ENCODE measurements at regions not wholly inside any gene's neighbourhood (a gene's known extent, or its start where the extent isn't known, plus 50 kb on each side); places are given as distances from the start of the nearest gene placed in this dataset.
A peak's percentile ranks its signal among the peaks of the same experiment; 100 is the strongest.

- DNase-seq = no peak
Measured at GRCh38 chr10:62453274-62453673, 79.1 kb downstream of the ZNF365 start.

GRCh38 chr10:62454687-62455397, 80.7 kb downstream of the ZNF365 start:
- no peak for DNase-seq

- no peak for DNase-seq
Measured at GRCh38 chr10:62456611-62457101, 82.5 kb downstream of the ZNF365 start.

GRCh38 chr10:62457196-62457595, 83.0 kb downstream of the ZNF365 start:
- DNase-seq = no peak

GRCh38 chr10:62457598-62457997, 83.4 kb downstream of the ZNF365 start:
- no peak for DNase-seq

GRCh38 chr10:62459072-62459471, 84.9 kb downstream of the ZNF365 start:
- DNase-seq = no peak

- no peak for DNase-seq
Measured at GRCh38 chr10:62459500-62459899, 85.3 kb downstream of the ZNF365 start.

- no peak for DNase-seq
Measured at GRCh38 chr10:62460393-62460792, 86.2 kb downstream of the ZNF365 start.

- DNase-seq = no peak
Measured at GRCh38 chr10:62461120-62461519, 87.0 kb downstream of the ZNF365 start.

GRCh38 chr10:62462461-62462860, 88.3 kb downstream of the ZNF365 start:
- no peak for DNase-seq

- DNase-seq = peak; percentile 23
Measured at GRCh38 chr10:62463364-62463763, 89.2 kb downstream of the ZNF365 start.

GRCh38 chr10:62464308-62464707, 90.1 kb downstream of the ZNF365 start:
- no peak for DNase-seq

- DNase-seq = no peak
Measured at GRCh38 chr10:62466590-62466989, 92.4 kb downstream of the ZNF365 start.

GRCh38 chr10:62467527-62467926, 93.4 kb downstream of the ZNF365 start:
- DNase-seq = no peak

- no peak for DNase-seq
Measured at GRCh38 chr10:62471711-62472110, 97.5 kb downstream of the ZNF365 start.

GRCh38 chr10:62473241-62473640, 99.1 kb downstream of the ZNF365 start:
- no peak for DNase-seq

- DNase-seq = no peak
Measured at GRCh38 chr10:62475551-62475950, 101.4 kb downstream of the ZNF365 start.

- DNase-seq = no peak
Measured at GRCh38 chr10:62479523-62479922, 105.4 kb downstream of the ZNF365 start.

GRCh38 chr10:62480196-62480595, 106.0 kb downstream of the ZNF365 start:
- DNase-seq = no peak

GRCh38 chr10:62482581-62482980, 108.4 kb downstream of the ZNF365 start:
- no peak for DNase-seq

- no peak for DNase-seq
Measured at GRCh38 chr10:62491597-62491996, 117.4 kb downstream of the ZNF365 start.

GRCh38 chr10:62492012-62492869, 118.1 kb downstream of the ZNF365 start:
- peak; percentile 25 for DNase-seq

GRCh38 chr10:62492870-62493180, 118.7 kb downstream of the ZNF365 start:
- no peak for DNase-seq

- DNase-seq = no peak
Measured at GRCh38 chr10:62496925-62497324, 122.8 kb downstream of the ZNF365 start.

Data from activated CD4-positive, alpha-beta T cell treated with anti-CD3 and anti-CD28 coated beads, Interleukin-10, Interleukin-2, amounts not matched to agents 100 ng/mL and 50 ng/mL, durations not matched to agents 16 hours and 8 hours (primary cell).